Mesothelial cell of epicardium (in vitro differentiated cells): ENCODE measurements at regions not wholly inside any gene's neighbourhood (a gene's known extent, or its start where the extent isn't known, plus 50 kb on each side); places are given as distances from the start of the nearest gene placed in this dataset.
"Not testable (repeated sequence)": the region's sequence is repeated elsewhere in the genome, so short reads cannot be mapped to it uniquely, and the experiment has no call there.

Experiments
- DNase-seq, 2 experiments: peaks; one replicate each; pipeline ENCODE4 v3.0.0; 2021; ENCODE audit warnings: low spot score in 2 of 2; ENCODE audit not compliant: unreplicated experiment in 2 of 2
- H3K27ac Mint-ChIP-seq: 2 replicates; pipeline ENCODE4 v1.8.0; 2021; ENCODE audit warnings: mixed read lengths
- H3K27me3 Mint-ChIP-seq: 2 replicates; pipeline ENCODE4 v1.8.0; 2021; ENCODE audit warnings: low read depth, mixed read lengths
- H3K36me3 Mint-ChIP-seq: 2 replicates; pipeline ENCODE4 v1.8.0; 2021; ENCODE audit warnings: mixed read lengths
- H3K4me1 Mint-ChIP-seq: 2 replicates; pipeline ENCODE4 v1.8.0; 2021; ENCODE audit warnings: mixed read lengths
- H3K4me3 Mint-ChIP-seq: 2 replicates; pipeline ENCODE4 v1.8.0; 2021; ENCODE audit warnings: mild to moderate bottlenecking, moderate library complexity, mixed read lengths
- H3K9me3 Mint-ChIP-seq: 2 replicates; pipeline ENCODE4 v1.8.0; 2021; ENCODE audit warnings: mixed read lengths
- CTCF ChIP-seq: fragments of 200-600 bp; sonication (generic); IDR thresholded peaks from one replicate; pipeline ENCODE4 v1.5.0; 2021; ENCODE audit warnings: antibody characterized with exemption; ENCODE audit not compliant: unreplicated experiment

DNA sequence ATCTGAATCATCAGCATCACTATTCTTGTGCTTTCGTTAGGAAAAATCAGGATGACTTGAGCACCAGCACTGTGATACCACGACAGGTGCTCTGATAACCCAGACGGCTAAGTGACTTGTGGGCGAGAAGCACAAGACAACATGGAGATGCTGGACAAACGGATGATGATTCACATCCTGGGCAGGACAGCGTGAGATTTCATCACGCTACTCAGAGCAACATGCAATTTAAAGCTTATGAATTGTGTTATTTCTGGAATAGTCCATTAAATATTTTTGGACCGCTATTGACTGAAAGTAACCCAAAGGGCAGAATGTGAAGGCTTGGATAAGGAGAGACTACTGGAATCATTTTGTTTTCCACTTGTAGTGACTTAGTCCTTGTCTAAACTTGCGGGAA, 114.8 kb upstream of the DAPK1 start:
- no peak for TF ChIP-seq CTCF
- Mint-ChIP-seq H3K27ac (no peak overlapping the region), H3K4me3 (no peak overlapping the region), H3K27me3 (no peaks in the 10 kb centered on the region), H3K9me3 (peaks cover 5% of the 10 kb centered on the region), H3K36me3 (no peaks in the 10 kb centered on the region), H3K4me1 (peaks cover 32% of the 10 kb centered on the region)
- no peak for DNase-seq

GRCh38 chr9:87383344-87384150, 114.1 kb upstream of the DAPK1 start:
- DNase-seq, result no peak
- H3K27ac Mint-ChIP-seq, result no peak overlapping the region
- H3K36me3 Mint-ChIP-seq, result no peaks in the 10 kb centered on the region
- H3K9me3 Mint-ChIP-seq, result peaks cover 5% of the 10 kb centered on the region
- no peaks in the 10 kb centered on the region for H3K27me3 Mint-ChIP-seq
- no peak for TF ChIP-seq CTCF
- H3K4me3 Mint-ChIP-seq, result no peak overlapping the region
- H3K4me1 Mint-ChIP-seq, result peaks cover 30% of the 10 kb centered on the region

- H3K4me3 Mint-ChIP-seq, result no peak overlapping the region
- peaks cover 19% of the 10 kb centered on the region for H3K4me1 Mint-ChIP-seq
- peak overlapping the region; percentile 2 for H3K27ac Mint-ChIP-seq
- H3K9me3 Mint-ChIP-seq, result peaks cover 5% of the 10 kb centered on the region
- H3K27me3 Mint-ChIP-seq, result no peaks in the 10 kb centered on the region
- H3K36me3 Mint-ChIP-seq, result no peaks in the 10 kb centered on the region
- no peak for TF ChIP-seq CTCF
- no peak for DNase-seq
Measured at GRCh38 chr9:87386490-87387025, 111.1 kb upstream of the DAPK1 start.

GRCh38 chr9:87387351-87388011, 110.2 kb upstream of the DAPK1 start:
- Mint-ChIP-seq H3K27ac (no peak overlapping the region), H3K36me3 (no peaks in the 10 kb centered on the region), H3K9me3 (peaks cover 5% of the 10 kb centered on the region), H3K4me3 (no peak overlapping the region), H3K27me3 (no peaks in the 10 kb centered on the region), H3K4me1 (peaks cover 22% of the 10 kb centered on the region)
- TF ChIP-seq CTCF, result no peak
- DNase-seq, result no peak

DNA sequence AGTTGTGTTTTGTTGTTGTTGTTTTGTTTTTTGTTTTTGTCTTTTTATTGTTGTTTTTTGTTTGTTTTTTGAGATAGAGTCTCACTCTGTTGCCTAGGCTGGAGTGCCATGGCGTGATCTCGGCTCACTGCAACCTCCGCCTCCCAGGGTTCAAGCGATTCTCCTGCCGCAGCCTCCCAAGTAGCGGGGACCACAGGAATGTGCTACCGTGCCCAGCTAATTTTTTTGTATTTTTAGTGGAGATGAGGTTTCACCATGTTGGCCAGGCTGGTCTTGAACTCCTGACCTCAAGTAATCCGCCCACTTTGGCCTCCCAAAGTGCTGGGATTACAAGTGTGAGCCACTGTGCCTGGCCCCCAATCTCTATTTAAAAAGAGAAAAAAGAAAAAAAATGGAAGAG, 109.0 kb upstream of the DAPK1 start:
- H3K9me3 Mint-ChIP-seq, result peaks cover 13% of the 10 kb centered on the region
- not testable (repeated sequence) for DNase-seq

DNA sequence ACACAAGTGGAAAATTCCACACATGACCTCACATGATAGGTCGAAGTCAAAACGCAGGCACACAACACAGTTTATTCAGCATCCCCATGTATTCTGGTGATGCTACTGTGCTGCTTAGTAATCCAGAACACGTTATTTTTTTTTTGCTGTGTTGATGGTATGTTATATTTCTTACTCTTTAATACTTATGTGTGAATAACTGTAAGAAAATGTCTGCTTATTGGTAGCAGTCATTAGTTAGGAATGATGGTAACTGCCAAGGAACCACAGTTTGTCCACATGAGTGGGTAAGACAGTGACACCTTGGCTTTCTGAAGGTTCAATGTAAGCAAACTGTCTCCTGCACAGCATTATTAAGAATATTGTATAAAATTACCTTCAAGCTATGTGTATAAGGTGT, 107.7 kb upstream of the DAPK1 start:
- no peak for DNase-seq
- Mint-ChIP-seq H3K27ac (no peak overlapping the region), H3K4me1 (peaks cover 12% of the 10 kb centered on the region), H3K27me3 (peaks cover 6% of the 10 kb centered on the region), H3K9me3 (peaks cover 13% of the 10 kb centered on the region), H3K4me3 (no peak overlapping the region), H3K36me3 (no peaks in the 10 kb centered on the region)
- no peak for TF ChIP-seq CTCF

More for the DNA sequence above, 109.0 kb upstream of the DAPK1 start:
- not testable (repeated sequence) for H3K27ac Mint-ChIP-seq, H3K27me3 Mint-ChIP-seq, H3K4me3 Mint-ChIP-seq, H3K36me3 Mint-ChIP-seq
- H3K4me1 Mint-ChIP-seq, result peaks cover 22% of the 10 kb centered on the region
